Activated naive CD4-positive, alpha-beta T cell treated with anti-CD3 and anti-CD28 coated beads, Interleukin-2, amount 50 U/mL, for 72 hours (primary cell): ENCODE measurements at regions not wholly inside any gene's neighbourhood (a gene's known extent, or its start where the extent isn't known, plus 50 kb on each side); places are given as distances from the start of the nearest gene placed in this dataset.

Experiments used
- ATAC-seq, 2 donors: fragments of 150-1000 bp; cut with Tn5 transposase; 2 replicates each; pipeline ENCODE4 v1.10.0; 2021; ENCODE audit warnings: mild to moderate bottlenecking in 2 of 2, moderate library complexity in 2 of 2
- DNase-seq, 2 donors: peaks; one replicate each; pipeline ENCODE4 v3.0.0; 2021 to 2022; ENCODE audit warnings: low spot score in 2 of 2
- H3K27ac Mint-ChIP-seq, 2 donors: one replicate each; pipeline ENCODE4 v1.8.0; 2022; ENCODE audit warnings: mild to moderate bottlenecking in 2 of 2, mixed read lengths in 2 of 2
- H3K36me3 Mint-ChIP-seq, 2 donors: one replicate each; pipeline ENCODE4 v1.8.0; 2022; ENCODE audit warnings: mixed read lengths in 2 of 2
- H3K9me3 Mint-ChIP-seq, 2 donors: one replicate each; pipeline ENCODE4 v1.8.0; 2022; ENCODE audit warnings: mixed read lengths in 2 of 2

DNA sequence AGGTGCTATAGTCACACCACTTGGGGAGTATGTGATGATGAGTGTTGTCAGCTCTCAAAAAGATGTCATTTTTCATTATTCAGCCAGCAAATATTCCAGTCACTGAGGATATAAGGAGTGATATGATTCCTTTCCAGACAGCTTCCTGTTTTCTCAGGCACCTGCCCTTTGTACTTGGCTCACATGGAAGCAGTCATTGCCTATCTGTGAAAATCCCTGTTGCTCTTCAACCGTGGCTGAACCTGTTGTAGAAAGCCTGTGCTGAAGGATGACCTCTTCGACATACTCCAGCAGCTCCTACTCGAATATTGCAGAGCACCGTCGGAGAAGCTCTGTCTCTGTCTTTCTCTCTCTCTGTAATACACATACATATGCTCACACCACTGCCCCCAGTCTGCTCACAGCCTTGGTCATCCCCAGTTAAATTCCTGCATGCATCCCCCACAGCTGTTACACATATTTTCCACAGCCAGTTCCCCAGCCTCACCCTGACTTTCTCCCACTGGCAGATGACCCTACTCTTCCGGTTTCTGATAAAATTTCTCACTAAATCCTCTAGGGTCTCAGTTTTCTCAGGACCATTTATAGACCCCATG lies 204.2 kb upstream of the ARGLU1 start:
- peaks cover 0 to 9% of the 10 kb centered on the region in 2 donors for H3K36me3 Mint-ChIP-seq
- no peak for DNase-seq
- no peak overlapping the region for H3K27ac Mint-ChIP-seq
- peaks cover 19 to 28% of the 10 kb centered on the region in 2 donors for H3K9me3 Mint-ChIP-seq
- ATAC-seq = no peak

DNA sequence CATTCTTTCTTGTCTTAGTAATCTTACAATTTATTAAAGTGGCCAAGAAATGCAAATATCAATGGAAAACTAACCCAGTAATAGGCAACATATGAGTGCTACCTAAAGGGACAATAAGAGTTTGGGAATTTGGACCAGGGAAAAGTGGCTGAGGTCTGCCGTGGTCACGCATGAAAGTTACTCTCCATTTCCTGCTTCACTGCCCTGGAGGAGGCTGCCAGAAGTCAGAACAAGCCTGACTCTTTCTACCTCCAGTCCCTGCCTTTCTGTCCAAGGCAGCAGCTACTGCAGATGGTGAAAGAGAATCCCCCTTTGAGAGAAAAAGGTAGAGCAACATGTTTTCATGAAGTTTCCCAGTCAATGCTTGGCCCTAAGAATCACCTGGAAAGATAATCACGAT lies 201.1 kb upstream of the ARGLU1 start:
- no peak for ATAC-seq
- no peak for DNase-seq
- peaks cover 15 to 16% of the 10 kb centered on the region in 2 donors for H3K9me3 Mint-ChIP-seq
- peaks cover 0 to 5% of the 10 kb centered on the region in 2 donors for H3K36me3 Mint-ChIP-seq
- no peak overlapping the region for H3K27ac Mint-ChIP-seq

GRCh38 chr13:106762708-106763107 lies 194.8 kb upstream of the ARGLU1 start:
- Mint-ChIP-seq H3K9me3 (peaks cover 9 to 12% of the 10 kb centered on the region in 2 donors), H3K36me3 (no peaks in the 10 kb centered on the region), H3K27ac (no peak overlapping the region)
- DNase-seq = no peak
- ATAC-seq = no peak

- ATAC-seq (no peak), DNase-seq (no peak)
- Mint-ChIP-seq H3K9me3 (peaks cover 0 to 6% of the 10 kb centered on the region in 2 donors), H3K27ac (no peak overlapping the region), H3K36me3 (peaks cover 0 to 5% of the 10 kb centered on the region in 2 donors)
Observed at GRCh38 chr13:106756446-106756845, 188.5 kb upstream of the ARGLU1 start.

- ATAC-seq (no peak), DNase-seq (no peak)
- no peak overlapping the region for H3K27ac Mint-ChIP-seq
- peaks cover 0 to 6% of the 10 kb centered on the region in 2 donors for H3K9me3 Mint-ChIP-seq
- peaks cover 0 to 5% of the 10 kb centered on the region in 2 donors for H3K36me3 Mint-ChIP-seq
Observed at GRCh38 chr13:106755542-106755941, 187.6 kb upstream of the ARGLU1 start.

DNA sequence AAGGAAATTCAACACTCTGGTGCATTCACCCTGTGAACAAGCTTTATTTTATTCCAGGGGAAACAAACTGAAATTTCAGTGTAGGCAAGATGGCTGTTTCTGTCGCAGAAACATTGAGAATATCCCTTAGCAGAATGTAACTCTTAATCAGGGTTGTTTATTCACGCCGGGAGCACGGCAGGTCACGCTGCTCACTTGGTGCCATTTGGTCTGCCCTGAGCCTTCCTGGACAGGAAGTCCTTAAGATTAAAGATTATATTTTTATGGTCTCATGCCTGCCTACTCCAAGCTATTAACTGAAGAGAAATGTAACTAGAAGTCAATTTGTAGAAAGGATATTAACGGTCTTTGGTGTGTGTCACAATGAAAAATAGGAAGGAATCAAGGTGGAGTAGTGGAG lies 185.3 kb upstream of the ARGLU1 start:
- Mint-ChIP-seq H3K9me3 (peaks cover 0 to 6% of the 10 kb centered on the region in 2 donors), H3K36me3 (peaks cover 0 to 5% of the 10 kb centered on the region in 2 donors), H3K27ac (no peak overlapping the region)
- ATAC-seq (no peak), DNase-seq (no peak)

GRCh38 chr13:106752584-106753170 lies 184.7 kb upstream of the ARGLU1 start:
- peaks cover 0 to 5% of the 10 kb centered on the region in 2 donors for H3K36me3 Mint-ChIP-seq
- H3K27ac Mint-ChIP-seq = no peak overlapping the region
- ATAC-seq (no peak), DNase-seq (no peak)
- peaks cover 0 to 6% of the 10 kb centered on the region in 2 donors for H3K9me3 Mint-ChIP-seq

GRCh38 chr13:106748785-106749184 lies 180.8 kb upstream of the ARGLU1 start:
- Mint-ChIP-seq H3K27ac (no peak overlapping the region), H3K9me3 (no peaks in the 10 kb centered on the region), H3K36me3 (no peaks in the 10 kb centered on the region)
- ATAC-seq (no peak), DNase-seq (no peak)

- no peak for DNase-seq
- H3K9me3 Mint-ChIP-seq = no peaks in the 10 kb centered on the region
- no peaks in the 10 kb centered on the region for H3K36me3 Mint-ChIP-seq
- H3K27ac Mint-ChIP-seq = no peak overlapping the region
- ATAC-seq = no peak
Observed at GRCh38 chr13:106744516-106744915, 176.6 kb upstream of the ARGLU1 start.

GRCh38 chr13:106738186-106738678 lies 170.3 kb upstream of the ARGLU1 start:
- DNase-seq (no peak), ATAC-seq (no peak)
- no peaks in the 10 kb centered on the region for H3K9me3 Mint-ChIP-seq
- H3K27ac Mint-ChIP-seq = no peak overlapping the region
- H3K36me3 Mint-ChIP-seq = peaks cover 0 to 4% of the 10 kb centered on the region in 2 donors

DNA sequence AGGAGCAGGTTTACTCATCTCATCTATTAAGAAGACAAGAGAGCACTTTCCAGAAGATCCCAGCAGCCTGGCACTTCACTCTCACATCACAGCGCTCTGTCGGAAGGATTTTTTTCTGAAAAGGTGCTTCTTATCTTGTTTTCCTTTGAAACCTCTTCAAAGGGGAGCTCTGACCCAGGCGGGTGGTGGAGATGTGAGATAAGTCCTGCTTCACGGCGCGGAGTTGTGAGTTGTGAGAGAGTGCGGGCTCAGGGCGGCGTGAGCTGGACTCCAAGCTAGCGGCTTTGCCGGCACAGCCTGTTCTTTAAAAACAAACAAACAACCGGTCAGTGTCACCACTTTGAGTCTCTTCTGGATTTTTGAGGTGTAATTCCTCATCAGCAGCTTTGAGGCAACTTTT lies 169.0 kb upstream of the ARGLU1 start:
- Mint-ChIP-seq H3K27ac (no peak overlapping the region), H3K9me3 (no peaks in the 10 kb centered on the region), H3K36me3 (peaks cover 0 to 4% of the 10 kb centered on the region in 2 donors)
- ATAC-seq = no peak
- no peak for DNase-seq

DNA sequence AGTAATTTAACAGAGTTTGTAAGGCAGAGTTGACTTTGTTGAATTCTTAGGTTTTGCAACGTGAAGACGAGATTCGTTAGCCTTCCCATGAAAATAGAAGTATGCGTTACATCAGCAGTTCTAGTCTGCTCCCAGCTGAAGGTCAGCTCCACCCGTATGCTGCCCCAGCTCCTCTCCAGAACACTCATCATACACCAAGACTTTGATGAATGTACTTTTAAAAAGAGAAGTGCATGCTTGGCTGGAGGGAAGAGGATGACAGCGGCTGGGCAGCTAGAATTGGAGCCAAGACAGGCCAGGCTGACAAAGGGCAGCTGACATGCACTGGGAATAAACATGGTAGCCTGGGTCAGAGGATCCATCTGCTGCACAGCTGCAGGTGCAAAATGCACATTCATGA lies 166.3 kb upstream of the ARGLU1 start:
- Mint-ChIP-seq H3K9me3 (no peaks in the 10 kb centered on the region), H3K27ac (no peak overlapping the region), H3K36me3 (peaks cover 0 to 4% of the 10 kb centered on the region in 2 donors)
- ATAC-seq (no peak), DNase-seq (no peak)

DNA sequence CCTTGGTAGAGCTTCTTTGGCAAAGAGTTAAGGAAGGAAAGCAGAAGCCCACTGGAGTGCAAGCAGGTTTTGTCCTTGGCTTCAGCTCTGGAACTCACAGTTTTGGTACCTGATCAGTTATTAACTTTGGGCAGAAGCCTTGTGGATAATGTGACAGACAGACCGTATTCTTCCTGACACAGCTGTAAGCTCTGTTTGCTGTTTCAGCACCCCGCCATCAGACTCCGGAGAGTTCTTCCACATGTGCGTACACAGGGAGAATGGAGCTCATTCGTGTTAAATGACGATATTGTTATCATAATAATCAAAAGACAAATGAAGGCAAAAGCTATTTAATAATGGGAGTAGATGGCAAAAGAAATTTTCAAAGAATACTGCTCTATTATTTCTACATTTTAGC lies 155.1 kb upstream of the ARGLU1 start:
- peaks cover 5 to 11% of the 10 kb centered on the region in 2 donors for H3K9me3 Mint-ChIP-seq

GRCh38 chr13:106722620-106723019 lies 154.7 kb upstream of the ARGLU1 start:
- no peak for DNase-seq
- peaks cover 5 to 11% of the 10 kb centered on the region in 2 donors for H3K9me3 Mint-ChIP-seq
- no peak for ATAC-seq
- H3K36me3 Mint-ChIP-seq = peaks cover 0 to 7% of the 10 kb centered on the region in 2 donors
- H3K27ac Mint-ChIP-seq = no peak overlapping the region

More for the DNA sequence above, 155.1 kb upstream of the ARGLU1 start:
- ATAC-seq (no peak), DNase-seq (no peak)
- Mint-ChIP-seq H3K36me3 (peaks cover 0 to 7% of the 10 kb centered on the region in 2 donors), H3K27ac (no peak overlapping the region)

GRCh38 chr13:106721599-106721998 lies 153.7 kb upstream of the ARGLU1 start:
- H3K27ac Mint-ChIP-seq = no peak overlapping the region
- ATAC-seq (no peak), DNase-seq (no peak)
- peaks cover 5 to 11% of the 10 kb centered on the region in 2 donors for H3K9me3 Mint-ChIP-seq
- H3K36me3 Mint-ChIP-seq = peaks cover 0 to 7% of the 10 kb centered on the region in 2 donors

DNA sequence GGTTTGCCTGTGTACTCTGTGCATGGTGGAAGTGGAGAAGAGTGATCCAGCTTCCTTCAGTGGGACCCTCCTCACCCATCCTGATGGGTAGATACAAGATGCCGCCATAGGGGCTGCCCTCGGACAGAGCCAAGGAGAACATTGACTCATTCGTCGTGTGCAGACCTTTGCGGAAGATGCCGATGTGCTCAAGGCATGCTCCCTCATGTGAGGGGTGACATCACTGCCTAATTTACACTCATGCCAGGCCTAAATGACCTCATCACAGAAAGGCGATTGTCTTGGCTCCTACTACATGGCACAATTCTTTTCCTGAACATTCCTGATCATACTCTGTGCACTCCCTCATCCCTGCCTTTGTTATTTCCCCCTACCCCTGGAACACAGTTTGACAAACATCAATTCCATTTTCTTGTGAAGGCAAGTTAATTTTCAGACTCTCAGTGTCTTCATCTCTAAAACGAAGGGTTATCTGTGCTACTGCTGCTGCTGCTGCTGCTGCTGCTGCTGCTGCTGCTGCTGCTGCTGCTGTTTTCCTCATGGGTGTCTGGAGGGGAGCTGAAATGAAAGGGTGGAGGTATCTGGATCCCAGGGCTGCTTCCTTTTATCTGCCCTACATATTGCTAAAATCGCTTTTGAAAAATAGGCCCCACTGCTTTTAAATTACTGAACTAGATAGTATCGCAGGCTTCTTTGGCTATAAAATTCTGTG lies 146.5 kb upstream of the ARGLU1 start:
- DNase-seq = no peak
- ATAC-seq = no peak
- Mint-ChIP-seq H3K9me3 (no peaks in the 10 kb centered on the region), H3K27ac (peak overlapping the region in 1 of 2 donors; percentile 53), H3K36me3 (no peaks in the 10 kb centered on the region)

DNA sequence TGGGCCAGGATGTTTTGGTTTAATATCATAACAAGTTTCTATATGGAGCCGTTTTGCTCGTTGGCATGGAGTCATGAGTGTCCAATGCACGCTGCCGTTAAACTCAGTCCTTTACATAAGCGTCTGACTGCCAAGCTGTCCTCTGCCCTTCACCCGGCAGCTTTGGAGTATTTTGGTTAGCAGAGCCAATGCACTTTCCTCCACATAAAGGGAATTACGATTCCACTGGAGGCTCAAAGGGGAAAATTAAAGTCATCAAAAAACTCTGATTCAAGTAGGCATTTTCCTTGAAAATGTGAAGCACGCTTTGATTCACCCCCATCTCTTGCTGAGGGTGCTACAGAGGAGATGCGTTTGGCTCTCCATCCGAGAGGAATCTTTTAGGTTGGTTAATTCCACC lies 144.4 kb upstream of the ARGLU1 start:
- Mint-ChIP-seq H3K9me3 (no peaks in the 10 kb centered on the region), H3K36me3 (no peaks in the 10 kb centered on the region), H3K27ac (no peak overlapping the region)
- DNase-seq (no peak), ATAC-seq (no peak)
